ENCODE measurements at regions not wholly inside any gene's neighbourhood (a gene's known extent, or its start where the extent isn't known, plus 50 kb on each side); places are given as distances from the start of the nearest gene placed in this dataset.

DNA sequence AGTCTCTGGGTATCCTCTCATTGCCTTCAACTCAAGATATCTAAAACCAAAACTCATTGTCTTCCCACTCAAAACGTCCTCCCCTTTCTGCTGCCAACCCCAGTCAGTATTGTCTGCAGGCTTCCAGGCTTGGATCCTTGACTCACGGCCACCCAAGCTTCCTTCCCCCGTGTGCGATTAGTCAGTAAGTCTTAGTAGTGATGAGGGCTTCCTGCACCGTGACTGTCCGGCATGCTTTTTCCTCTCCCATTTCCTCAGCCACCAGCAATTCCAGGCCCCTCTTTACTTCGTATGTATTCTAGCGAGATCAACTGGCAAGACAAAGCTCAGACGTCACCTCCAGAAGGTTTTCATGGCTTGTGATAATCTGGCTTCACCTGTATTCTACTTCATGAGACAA, 88.6 kb upstream of the DUSP22 start:
- no peaks in the 10 kb centered on the region for H3K23me2 ChIP-seq (ENCODE audit: insufficient read length, low read depth, low read length, poor library complexity, severe bottlenecking)
- H2BK12ac ChIP-seq (ENCODE audit: insufficient read length, low read depth, low read length), result no peak overlapping the region

More for the DNA sequence above, 88.6 kb upstream of the DUSP22 start:
- no peak overlapping the region for H2AFZ ChIP-seq (ENCODE audit: low read length)
- H3K56ac ChIP-seq (ENCODE audit: insufficient read length, low read depth, low read length), result no peak overlapping the region
- Mint-ChIP-seq H3K36me3 (ENCODE audit: insufficient read depth in 1 of 3, low read depth in 3 of 3) (no peaks in the 10 kb centered on the region; a peak in 1 of 7 replicates), H3K9me3 (peaks cover 0 to 5% of the 10 kb centered on the region in 2 experiments; a peak in 2 of 5 replicates), H3K27ac (no peak overlapping the region; a peak in 1 of 7 replicates), H3K4me1 (no peaks in the 10 kb centered on the region), H3K27me3 (ENCODE audit: low read depth) (peaks cover 10% of the 10 kb centered on the region), H3K4me3 (no peak overlapping the region)
- H3K4me2 ChIP-seq (ENCODE audit: insufficient read depth, insufficient read length, low read length), result no peak overlapping the region
- no peak overlapping the region for H2BK120ac ChIP-seq (ENCODE audit: low read depth, low read length, poor library complexity, severe bottlenecking)
- no peak overlapping the region for H4K91ac ChIP-seq (ENCODE audit: insufficient read length, low read depth, low read length)
- H2BK15ac ChIP-seq (ENCODE audit: low read depth, low read length), result no peak overlapping the region
- H3K9ac ChIP-seq (ENCODE audit: extremely low read depth, insufficient read length, low read length), result no peak overlapping the region
- H2AK5ac ChIP-seq (ENCODE audit: insufficient read length, low read length), result no peak overlapping the region
- no peak overlapping the region for H3K23ac ChIP-seq (ENCODE audit: insufficient read length, low read depth, low read length)
- H3K79me1 ChIP-seq (ENCODE audit: insufficient read depth, low read depth, low read length, poor library complexity, severe bottlenecking), result no peaks in the 10 kb centered on the region
- no peaks in the 10 kb centered on the region for H3K27me3 ChIP-seq (ENCODE audit: insufficient read depth, low read length)
- no peak overlapping the region for H2BK5ac ChIP-seq (ENCODE audit: insufficient read length, low read length)
- no peak for DNase-seq
- no CpG with 5 or more reads among the region's 9 CpGs for WGBS (ENCODE audit: extremely low coverage, insufficient read length, low lambda C conversion rate)
- TF ChIP-seq, protein P1, sequence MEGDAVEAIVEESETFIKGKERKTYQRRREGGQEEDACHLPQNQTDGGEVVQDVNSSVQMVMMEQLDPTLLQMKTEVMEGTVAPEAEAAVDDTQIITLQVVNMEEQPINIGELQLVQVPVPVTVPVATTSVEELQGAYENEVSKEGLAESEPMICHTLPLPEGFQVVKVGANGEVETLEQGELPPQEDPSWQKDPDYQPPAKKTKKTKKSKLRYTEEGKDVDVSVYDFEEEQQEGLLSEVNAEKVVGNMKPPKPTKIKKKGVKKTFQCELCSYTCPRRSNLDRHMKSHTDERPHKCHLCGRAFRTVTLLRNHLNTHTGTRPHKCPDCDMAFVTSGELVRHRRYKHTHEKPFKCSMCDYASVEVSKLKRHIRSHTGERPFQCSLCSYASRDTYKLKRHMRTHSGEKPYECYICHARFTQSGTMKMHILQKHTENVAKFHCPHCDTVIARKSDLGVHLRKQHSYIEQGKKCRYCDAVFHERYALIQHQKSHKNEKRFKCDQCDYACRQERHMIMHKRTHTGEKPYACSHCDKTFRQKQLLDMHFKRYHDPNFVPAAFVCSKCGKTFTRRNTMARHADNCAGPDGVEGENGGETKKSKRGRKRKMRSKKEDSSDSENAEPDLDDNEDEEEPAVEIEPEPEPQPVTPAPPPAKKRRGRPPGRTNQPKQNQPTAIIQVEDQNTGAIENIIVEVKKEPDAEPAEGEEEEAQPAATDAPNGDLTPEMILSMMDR (conservative IDR thresholded peaks at IDR 0.05), result no peak
- no peaks in the 10 kb centered on the region for H3K4me1 ChIP-seq (ENCODE audit: insufficient read depth, low read length)
- H3K27ac ChIP-seq (ENCODE audit: insufficient read length, low read depth, low read length), result no peak overlapping the region
- no peaks in the 10 kb centered on the region for H3K79me2 ChIP-seq (ENCODE audit: insufficient read depth, low read length)
- no peak overlapping the region for H3T11ph ChIP-seq (ENCODE audit: low read length)
- no peak overlapping the region for H2BK20ac ChIP-seq (ENCODE audit: low read depth, low read length, poor library complexity, severe bottlenecking)
- no peak overlapping the region for H4K8ac ChIP-seq (replicated peaks; ENCODE audit: insufficient read length, low read depth, low read length)
- no peaks in the 10 kb centered on the region for H3K9me3 ChIP-seq (ENCODE audit: control insufficient read depth, low read depth, low read length)
- no peak overlapping the region for H3K18ac ChIP-seq (ENCODE audit: insufficient read length, low read depth, low read length)
- no peak overlapping the region for H4K5ac ChIP-seq (ENCODE audit: insufficient read length, low read depth, low read length)
- H3K14ac ChIP-seq (ENCODE audit: insufficient read depth, low read length), result no peak overlapping the region
- no peak overlapping the region for H3K4ac ChIP-seq (ENCODE audit: low read depth, low read length)
- H4K20me1 ChIP-seq (ENCODE audit: control insufficient read depth, insufficient read depth, insufficient read length), result no peaks in the 10 kb centered on the region
